Endothelial cell of umbilical vein (primary cell): ENCODE measurements at regions not wholly inside any gene's neighbourhood (a gene's known extent, or its start where the extent isn't known, plus 50 kb on each side); places are given as distances from the start of the nearest gene placed in this dataset.

Source experiments
- BruUV-seq: library from RNA; stranded (reverse); fragments of 400-500 nt; replicated peaks from 2 replicates; lab custom pipeline; 2021; lab: Mats Ljungman, UMichigan
- CTCF ChIA-PET: fragments of 300-600, 350-600 bp; sonication (Branson Sonifier 250); formaldehyde crosslinking; loops from one replicate; lab custom pipeline; 2021; ENCODE audit warnings: antibody characterized with exemption, inconsistent platforms; lab: Charles Lee
- POLR2A ChIA-PET: fragments of 300-600, 350-600 bp; sonication (Branson Sonifier 250); formaldehyde crosslinking; loops from one replicate; lab custom pipeline; 2021; ENCODE audit warnings: antibody characterized with exemption, inconsistent platforms; lab: Charles Lee
- DNase-seq: peaks from one replicate; pipeline ENCODE4 v3.0.0-alpha.2; 2011; ENCODE audit warnings: low read depth, low spot score
- FAIRE-seq: peaks from 2 replicates; lab custom pipeline; 2011; peaks lifted over from hg19 to GRCh38; lab: Jason Lieb, UNC
- H2AFZ ChIP-seq: 2 replicates; pipeline ENCODE4 v1.6.0; 2012; ENCODE audit warnings: low read depth, low read length, control low read depth, inconsistent platforms
- H3K27ac ChIP-seq: 2 replicates; pipeline ENCODE4 v1.5.1; 2011; ENCODE audit warnings: low read depth, mild to moderate bottlenecking, control low read depth, low read length, moderate library complexity; ENCODE audit not compliant: insufficient read depth
- H3K27me3 ChIP-seq, 2 experiments: 2 replicates each; pipeline versions ENCODE4 v1.6.0 to v1.6.1; 2011; ENCODE audit warnings: low read length in 2 of 2, mixed read lengths in 1 of 2; ENCODE audit not compliant: control insufficient read depth in 2 of 2, insufficient read depth in 2 of 2
- H3K36me3 ChIP-seq, 2 experiments: 2 replicates in 1 of 2; 3 replicates in 1 of 2; pipeline ENCODE4 v1.5.1; 2011; ENCODE audit warnings: low read length in 2 of 2, mild to moderate bottlenecking in 1 of 2, moderate library complexity in 1 of 2; ENCODE audit not compliant: control insufficient read depth in 2 of 2, insufficient read depth in 2 of 2; ENCODE audit errors: extremely low read depth in 1 of 2
- H3K4me1 ChIP-seq: 3 replicates; pipeline ENCODE4 v1.5.1; 2011; ENCODE audit warnings: mild to moderate bottlenecking, low read length; ENCODE audit not compliant: control insufficient read depth, insufficient read depth; ENCODE audit errors: extremely low read depth
- H3K4me2 ChIP-seq: 2 replicates; pipeline ENCODE4 v1.6.1; 2011; ENCODE audit warnings: low read length, control low read depth, mixed read lengths; ENCODE audit not compliant: insufficient read depth
- H3K4me3 ChIP-seq, 3 experiments: fragments of 200-600 bp in 1 of 3; sonication (generic), shearing (Covaris generic) in 1 of 3; replicated peaks in 1 of 3; 2 replicates each; pipeline ENCODE4 v1.5.1; 2011 to 2016; ENCODE audit warnings: control low read depth in 3 of 3, low read length in 3 of 3, mild to moderate bottlenecking in 2 of 3, inconsistent platforms in 1 of 3, low read depth in 1 of 3, moderate library complexity in 1 of 3; ENCODE audit not compliant: insufficient read depth in 1 of 3
- H3K79me2 ChIP-seq: 2 replicates; pipeline ENCODE4 v1.6.0; 2012; ENCODE audit warnings: low read length, inconsistent platforms; ENCODE audit not compliant: control insufficient read depth, insufficient read depth
- H3K9ac ChIP-seq: replicated peaks from 2 replicates; pipeline ENCODE3; 2011; ENCODE audit warnings: low read length, control low read depth; ENCODE audit not compliant: insufficient read depth; ENCODE audit errors: extremely low read depth
- H3K9me1 ChIP-seq: replicated peaks from 3 replicates; pipeline ENCODE4 v1.6.0; 2011; ENCODE audit warnings: mild to moderate bottlenecking, low read length; ENCODE audit not compliant: control insufficient read depth, insufficient read depth; ENCODE audit errors: extremely low read depth
- H3K9me3 ChIP-seq: replicated peaks from 2 replicates; pipeline ENCODE4 v1.5.1; 2012; ENCODE audit warnings: low read length, inconsistent platforms; ENCODE audit not compliant: control insufficient read depth, insufficient read depth
- H4K20me1 ChIP-seq: replicated peaks from 2 replicates; pipeline ENCODE3; 2011; ENCODE audit warnings: mild to moderate bottlenecking, low read length; ENCODE audit not compliant: control insufficient read depth, insufficient read depth; ENCODE audit errors: extremely low read depth
- CTCF ChIP-seq, 2 donors: IDR thresholded peaks; 1 replicate in 1 of 2; 2 replicates in 1 of 2; pipeline ENCODE4 v1.5.1; 2011; ENCODE audit warnings: low read length in 2 of 2, mild to moderate bottlenecking in 2 of 2, moderate library complexity in 2 of 2, control low read depth in 1 of 2, inconsistent platforms in 1 of 2, low read depth in 1 of 2; ENCODE audit not compliant: insufficient read depth in 1 of 2; ENCODE audit errors: extremely low read depth in 1 of 2
- EZH2 ChIP-seq: IDR thresholded peaks from 2 replicates; pipeline ENCODE4 v1.6.1; 2012; ENCODE audit warnings: borderline replicate concordance, low read depth, mild to moderate bottlenecking, moderate library complexity, low read length, inconsistent platforms; ENCODE audit not compliant: severe bottlenecking
- FOS ChIP-seq: IDR thresholded peaks from 2 replicates; pipeline ENCODE4 v1.6.1; 2011; ENCODE audit warnings: mild to moderate bottlenecking, low read length, moderate library complexity, borderline replicate concordance; ENCODE audit not compliant: insufficient read depth
- GATA2 ChIP-seq: IDR thresholded peaks from 2 replicates; pipeline ENCODE4 v1.7.0; 2011; ENCODE audit warnings: low read depth, mild to moderate bottlenecking, moderate library complexity, mixed read lengths, low read length; ENCODE audit not compliant: insufficient read length, insufficient read depth
- JUN ChIP-seq: IDR thresholded peaks from 2 replicates; pipeline ENCODE4 v1.6.1; 2011; ENCODE audit warnings: borderline replicate concordance, low read depth; ENCODE audit not compliant: insufficient read length, insufficient read depth
- MAX ChIP-seq: IDR thresholded peaks from 2 replicates; pipeline ENCODE4 v1.6.1; 2011; ENCODE audit not compliant: insufficient read depth, insufficient read length
- MYC ChIP-seq: IDR thresholded peaks from one replicate; pipeline ENCODE4 v1.6.1; 2011; ENCODE audit warnings: mild to moderate bottlenecking, low read depth, low read length
- POLR2A ChIP-seq: IDR thresholded peaks from 2 replicates; pipeline ENCODE4 v1.6.1; 2012; ENCODE audit warnings: low read depth, mild to moderate bottlenecking, control low read depth, low read length
- POLR2AphosphoS5 ChIP-seq: IDR thresholded peaks from 2 replicates; pipeline ENCODE4 v1.6.1; 2012; ENCODE audit warnings: low read depth, mild to moderate bottlenecking, control low read depth, low read length, moderate library complexity; ENCODE audit not compliant: insufficient read depth
- dilution Hi-C: fragments of 300-500 bp; cut with MboI; formaldehyde crosslinking; loops from one replicate; pipeline ENCODE4 v1.15.0; 2019; ENCODE audit warnings: low sequenced_read_pairs; ENCODE audit not compliant: extremely low pct_ligation_motif_present
- intact Hi-C: fragments of 100-400 bp; cut with micrococcal nuclease; formaldehyde crosslinking; loops from one replicate; pipeline ENCODE4 v1.10.0; 2022

DNA sequence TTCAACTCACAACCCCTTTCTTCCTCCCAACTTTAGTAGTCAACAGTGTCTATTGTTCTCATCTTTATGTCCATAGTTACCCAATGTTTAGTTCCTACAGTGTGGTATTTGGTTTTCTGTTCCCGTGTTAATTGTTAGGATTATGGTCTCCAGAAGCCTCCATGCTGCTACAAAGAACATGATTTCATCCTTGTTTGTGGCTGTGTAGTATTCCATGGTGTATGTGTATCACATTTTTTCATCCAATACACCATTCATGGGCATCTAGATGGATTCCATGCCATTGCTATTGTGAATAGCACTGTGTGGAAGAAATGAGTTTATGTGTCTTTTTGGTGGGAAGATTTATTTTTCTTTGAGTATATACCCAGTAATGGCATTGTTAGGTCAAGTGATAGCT, 420.3 kb downstream of the XYLT1 start:
- Histone ChIP-seq H3K4me1 (no peaks in the 10 kb centered on the region), H3K79me2 (no peaks in the 10 kb centered on the region), H3K36me3 (no peaks in the 10 kb centered on the region), H4K20me1 (no peaks in the 10 kb centered on the region), H3K9ac (no peak overlapping the region), H3K4me3 (no peak overlapping the region), H3K27ac (no peak overlapping the region), H3K9me3 (peaks cover 2% of the 10 kb centered on the region), H2AFZ (no peak overlapping the region), H3K27me3 (no peaks in the 10 kb centered on the region), H3K4me2 (no peak overlapping the region), H3K9me1 (no peaks in the 10 kb centered on the region)
- TF ChIP-seq GATA2 (no peak), FOS (no peak), POLR2AphosphoS5 (no peak), JUN (no peak), MAX (no peak), CTCF (IDR thresholded peaks at IDR 0.05; ENCODE audit: extremely low read depth in 1 of 2, insufficient read depth in 1 of 2, low read depth in 1 of 2, low read length in 2 of 2) (no peak), EZH2 (no peak), POLR2A (no peak), MYC (no peak)
- dilution Hi-C loops (no loop called here), intact Hi-C loops (no loop called here)
- no peak for FAIRE-seq
- ChIA-PET POLR2A (no interaction called here), CTCF (no interaction called here)
- no TSS peak for BruUV-seq
- no peak for DNase-seq
